GM19023 (cell line): ENCODE measurements at regions not wholly inside any gene's neighbourhood (a gene's known extent, or its start where the extent isn't known, plus 50 kb on each side); places are given as distances from the start of the nearest gene placed in this dataset.

Experiments used
- ATAC-seq: cut with Tn5 transposase; IDR thresholded peaks from one replicate; pipeline ENCODE4 v1.9.1; 2021; ENCODE audit warnings: mild to moderate bottlenecking, moderate library complexity; ENCODE audit not compliant: unreplicated experiment

GRCh38 chr10:52908478-52908877 is 135.9 kb upstream of the MBL2 start:
- no peak for ATAC-seq

DNA sequence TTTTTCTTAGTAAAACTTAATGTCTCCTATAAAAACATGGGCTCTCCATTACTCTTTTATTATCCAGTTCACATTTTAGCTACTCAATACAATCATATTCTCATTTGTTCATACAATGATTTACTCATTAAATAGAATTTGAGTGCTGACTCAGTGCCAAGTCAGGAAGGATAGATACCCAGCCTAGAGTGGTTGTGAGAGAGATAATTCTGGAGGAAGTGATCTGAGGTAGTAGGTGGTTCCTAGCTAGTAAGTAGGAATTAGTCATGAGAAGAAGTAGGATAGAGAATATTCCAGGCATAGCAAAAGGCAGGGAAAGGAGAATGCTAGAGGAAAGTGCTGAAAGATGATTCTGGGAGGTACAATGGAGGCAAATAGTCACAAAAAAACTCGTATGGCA is 133.5 kb upstream of the MBL2 start:
- ATAC-seq, result no peak

GRCh38 chr10:52903397-52903938 is 130.9 kb upstream of the MBL2 start:
- no peak for ATAC-seq

GRCh38 chr10:52900593-52900992 is 128.0 kb upstream of the MBL2 start:
- ATAC-seq, result no peak

- no peak for ATAC-seq
Observed at GRCh38 chr10:52897162-52897561, 124.6 kb upstream of the MBL2 start.

DNA sequence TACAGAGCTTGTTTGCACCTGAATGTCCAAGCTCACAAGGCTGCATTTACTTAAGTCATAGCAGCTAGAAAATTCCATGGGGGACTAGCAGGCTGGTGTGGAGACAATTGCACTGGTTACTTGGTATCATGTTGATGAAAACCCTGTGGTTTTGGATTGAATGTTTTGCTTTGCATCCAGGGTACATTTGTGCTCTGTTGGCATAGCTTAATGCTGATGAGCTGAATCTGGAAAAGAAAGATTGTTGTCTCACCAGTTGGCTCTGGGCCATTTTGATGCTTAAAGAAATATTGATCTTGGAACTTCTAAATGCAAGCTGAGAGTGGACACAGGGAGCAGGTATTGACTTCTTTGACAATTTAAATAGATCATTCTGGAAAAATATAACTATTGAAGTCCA is 122.5 kb upstream of the MBL2 start:
- ATAC-seq, result no peak

- ATAC-seq, result no peak
Observed at GRCh38 chr10:52890281-52890680, 117.7 kb upstream of the MBL2 start.

DNA sequence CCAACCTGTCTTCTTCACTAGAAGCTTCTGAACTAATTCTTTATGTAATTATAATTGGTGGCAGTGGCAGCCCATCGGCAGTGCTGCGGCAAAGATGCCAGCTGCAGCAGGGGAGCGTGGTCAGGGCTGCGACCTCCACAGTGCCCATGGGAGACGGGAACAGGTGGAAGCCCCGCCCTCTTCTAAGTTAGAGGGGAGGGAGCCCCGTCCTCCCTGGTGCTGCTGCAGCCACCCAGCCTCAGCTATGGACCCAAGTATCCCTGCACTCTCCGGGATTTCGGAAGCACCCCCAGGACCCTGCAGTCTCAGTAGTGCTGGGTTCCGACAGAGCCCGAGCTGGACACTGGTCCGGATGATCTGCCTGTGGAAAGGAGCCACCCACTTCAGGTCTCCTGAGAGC is 117.0 kb upstream of the MBL2 start:
- no peak for ATAC-seq

GRCh38 chr10:52883996-52884871 is 111.7 kb upstream of the MBL2 start:
- ATAC-seq, result peak; percentile 93

DNA sequence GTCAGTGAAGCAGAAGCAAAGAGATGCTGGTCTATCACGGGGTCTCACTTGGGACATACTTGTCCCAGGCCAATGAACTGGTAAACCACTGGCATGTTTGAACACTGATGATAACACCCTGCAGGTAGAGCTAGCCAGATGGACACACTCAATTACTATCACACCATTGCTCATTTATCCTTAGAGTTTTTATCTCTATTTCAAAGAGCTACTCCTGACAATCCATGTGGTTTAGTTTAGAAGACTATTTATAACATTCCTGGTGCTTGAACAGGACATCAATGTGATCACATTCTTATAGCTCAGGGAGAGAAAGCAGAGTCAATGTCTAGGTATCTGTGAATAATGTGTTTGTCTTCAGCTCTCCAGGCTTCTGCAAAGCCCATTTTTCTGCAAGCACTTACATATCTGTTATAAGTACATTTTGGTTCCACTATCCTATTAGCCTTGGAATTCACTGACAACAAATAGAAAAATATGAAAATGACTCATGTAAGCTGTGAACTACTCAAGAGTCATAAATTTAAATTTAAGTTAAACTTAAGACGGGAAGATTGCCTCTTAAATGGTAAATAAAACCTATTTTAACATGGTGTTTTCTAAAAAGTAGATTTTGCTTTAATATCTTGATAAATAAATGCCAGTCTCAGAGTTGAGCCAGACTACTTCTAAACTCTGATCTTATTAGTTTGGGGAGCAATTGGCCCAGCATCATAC is 106.7 kb upstream of the MBL2 start:
- ATAC-seq, result no peak

- no peak for ATAC-seq
Observed at GRCh38 chr10:52877451-52877850, 104.9 kb upstream of the MBL2 start.

GRCh38 chr10:52875336-52875735 is 102.8 kb upstream of the MBL2 start:
- no peak for ATAC-seq

- ATAC-seq, result no peak
Observed at GRCh38 chr10:52874581-52874980, 102.0 kb upstream of the MBL2 start.

DNA sequence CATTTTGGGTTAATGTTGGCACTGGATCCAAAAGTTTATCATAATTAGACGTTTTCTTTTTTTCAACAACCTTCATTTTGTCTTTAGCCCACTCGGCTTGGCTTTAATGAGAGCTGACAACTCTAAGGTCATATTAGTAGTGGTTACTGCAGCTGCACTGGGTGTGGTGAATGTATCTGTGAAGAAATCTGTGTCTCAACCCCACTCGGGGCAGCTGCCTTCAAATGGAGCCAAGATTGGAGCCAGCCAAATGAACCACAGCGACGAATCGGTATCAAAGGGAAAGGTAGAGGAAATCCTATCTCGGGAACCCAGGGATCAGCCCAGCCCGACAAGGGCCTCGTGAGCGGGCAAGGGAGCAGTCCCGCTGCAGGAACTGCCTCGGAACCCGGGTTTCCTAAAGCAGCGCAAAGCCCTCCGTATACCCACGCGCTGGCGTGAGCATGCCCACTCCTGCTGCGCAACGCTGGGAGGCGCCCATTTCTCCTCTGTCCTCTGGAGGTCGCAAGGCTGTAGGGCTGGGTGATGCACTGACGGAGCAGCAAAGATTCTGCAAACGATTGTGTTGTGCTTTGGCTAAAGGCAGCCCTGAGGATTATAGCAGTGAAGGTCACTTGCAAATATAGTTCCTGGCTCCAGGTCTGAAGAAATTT is 98.7 kb upstream of the MBL2 start:
- ATAC-seq, result no peak

DNA sequence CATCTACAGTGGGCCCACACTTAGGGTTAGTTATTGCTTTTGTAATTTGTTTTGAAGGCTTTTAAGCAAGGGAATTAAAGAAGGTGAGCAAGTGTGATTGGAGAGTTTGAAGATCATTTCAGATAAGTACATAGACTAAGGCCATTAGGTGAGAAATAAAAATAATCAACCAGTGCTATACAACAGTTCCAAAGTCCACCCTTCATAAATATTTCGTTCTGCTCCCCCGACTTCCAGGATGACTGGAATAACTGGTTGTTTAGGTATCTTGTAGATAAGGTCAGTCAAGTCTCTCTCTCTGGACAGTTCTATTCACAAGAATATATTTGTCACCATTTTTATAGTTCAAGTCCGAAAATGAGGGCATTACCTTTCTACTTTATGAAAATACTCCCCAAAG is 98.0 kb upstream of the MBL2 start:
- ATAC-seq, result no peak

GRCh38 chr10:52869864-52870263 is 97.3 kb upstream of the MBL2 start:
- no peak for ATAC-seq

GRCh38 chr10:52865213-52865612 is 92.6 kb upstream of the MBL2 start:
- ATAC-seq, result peak; percentile 9

- peak; percentile 80 for ATAC-seq
Observed at GRCh38 chr10:52864201-52865106, 91.9 kb upstream of the MBL2 start.

- no peak for ATAC-seq
Observed at GRCh38 chr10:52858722-52859121, 86.1 kb upstream of the MBL2 start.

DNA sequence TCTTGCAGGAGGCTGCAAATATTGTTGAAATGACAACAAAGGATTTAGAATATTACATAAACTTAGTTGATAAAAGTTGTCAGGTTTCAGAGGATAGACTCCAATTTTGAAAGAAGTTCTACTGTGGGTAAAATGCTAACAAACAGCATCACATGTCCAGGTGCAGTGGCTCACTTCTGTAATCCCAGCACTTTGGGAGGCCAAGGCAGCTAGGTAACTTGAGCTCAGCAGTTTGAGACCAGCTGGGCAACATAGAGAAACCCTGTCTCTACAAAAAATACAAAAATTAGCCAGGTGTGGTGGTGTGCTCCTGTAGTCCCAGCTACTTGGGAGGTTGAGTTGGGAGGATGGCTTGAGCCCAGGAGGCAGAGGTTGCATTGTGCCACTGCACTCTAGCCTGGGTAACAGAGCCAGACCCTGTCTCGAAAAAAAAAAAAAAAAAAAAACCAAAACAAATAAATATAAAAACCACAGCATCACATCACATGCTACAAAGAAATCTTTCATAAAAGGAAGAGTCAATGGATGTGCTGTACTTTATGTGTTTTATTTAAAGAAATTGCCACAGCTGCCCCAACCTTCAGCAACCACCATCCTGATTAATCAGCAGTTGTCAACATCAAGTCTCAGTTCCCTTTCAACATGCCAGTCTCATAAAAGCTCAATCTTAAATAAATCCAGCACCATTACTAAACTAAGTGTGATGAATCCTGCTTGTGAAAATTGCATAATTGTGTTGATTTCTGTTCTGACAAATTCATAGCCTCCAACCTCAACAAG is 83.2 kb upstream of the MBL2 start:
- no peak for ATAC-seq
